T-cell (primary cell): ENCODE measurements at regions not wholly inside any gene's neighbourhood (a gene's known extent, or its start where the extent isn't known, plus 50 kb on each side); places are given as distances from the start of the nearest gene placed in this dataset.
A peak's percentile ranks its signal among the peaks of the same experiment; 100 is the strongest.
"Not testable (repeated sequence)": the region's sequence is repeated elsewhere in the genome, so short reads cannot be mapped to it uniquely, and the experiment has no call there.

Experiments
- ATAC-seq, 4 experiments: fragments of 200-7000 bp in 3 of 4; fragments of 150-1000 bp in 1 of 4; cut with Tn5 transposase; replicated peaks in 1 of 4; 1 replicate in 3 of 4; 2 replicates in 1 of 4; pipeline ENCODE4 v1.10.0; 2021; ENCODE audit warnings: moderate library complexity in 3 of 4, mild to moderate bottlenecking in 2 of 4, moderate number of reproducible peaks in 1 of 4
- CTCF ChIA-PET, 2 donors: fragments of 300-600 bp; sonication (Branson Sonifier 250); formaldehyde crosslinking; loops; one replicate each; lab custom pipeline; 2022; ENCODE audit warnings: antibody characterized with exemption in 2 of 2; lab: Charles Lee
- POLR2A ChIA-PET, 2 donors: fragments of 300-600 bp; sonication (Branson Sonifier 250); formaldehyde crosslinking; loops; one replicate each; lab custom pipeline; 2022; ENCODE audit warnings: antibody characterized with exemption in 2 of 2; lab: Charles Lee
- DNase-seq, 35 experiments: peaks; one replicate each; pipeline versions ENCODE4 v3.0.0 to v3.0.0-alpha.2; 2013 to 2023
- H3K27ac ChIP-seq: one replicate; pipeline ENCODE4 v1.5.1; 2013; ENCODE audit warnings: low read length
- H3K27me3 ChIP-seq, 2 experiments: replicated peaks in 1 of 2; 1 replicate in 1 of 2; 2 replicates in 1 of 2; pipeline versions ENCODE4 v1.6.1 to v1.7.0; 2013; ENCODE audit warnings: low read length in 1 of 2, mixed read lengths in 1 of 2; ENCODE audit not compliant: control insufficient read depth in 2 of 2, insufficient read depth in 2 of 2; ENCODE audit errors: extremely low read depth in 1 of 2
- H3K36me3 ChIP-seq, 2 donors: 1 replicate in 1 of 2; 2 replicates in 1 of 2; pipeline versions ENCODE4 v1.6.1 to v1.7.0; 2013; ENCODE audit warnings: low read length in 1 of 2; ENCODE audit not compliant: control insufficient read depth in 2 of 2, insufficient read depth in 1 of 2; ENCODE audit errors: extremely low read depth in 1 of 2
- H3K4me1 ChIP-seq, 2 experiments: 1 replicate in 1 of 2; 2 replicates in 1 of 2; pipeline versions ENCODE4 v1.6.1 to v1.7.0; 2013; ENCODE audit warnings: low read length in 2 of 2, mixed read lengths in 1 of 2; ENCODE audit not compliant: insufficient read depth in 2 of 2, control insufficient read depth in 1 of 2; ENCODE audit errors: extremely low read depth in 1 of 2
- H3K4me3 ChIP-seq, 2 donors: 1 replicate in 1 of 2; 2 replicates in 1 of 2; pipeline versions ENCODE4 v1.5.1 to v1.7.0; 2013; ENCODE audit warnings: mild to moderate bottlenecking in 2 of 2, low read length in 1 of 2, moderate library complexity in 1 of 2; ENCODE audit not compliant: control insufficient read depth in 1 of 2; ENCODE audit errors: extremely low read depth in 1 of 2
- H3K9me3 ChIP-seq: 2 replicates; pipeline ENCODE4 v1.7.0; 2013
- H3K27ac Mint-ChIP-seq, 2 donors: one replicate each; pipeline ENCODE4 v1.8.0; 2020 to 2021; ENCODE audit warnings: mild to moderate bottlenecking in 2 of 2, mixed read lengths in 2 of 2
- H3K27me3 Mint-ChIP-seq, 2 donors: one replicate each; pipeline ENCODE4 v1.8.0; 2021 to 2022; ENCODE audit warnings: mixed read lengths in 2 of 2
- H3K36me3 Mint-ChIP-seq: one replicate; pipeline ENCODE4 v1.8.0; 2021; ENCODE audit warnings: mixed read lengths
- H3K4me1 Mint-ChIP-seq, 3 donors: one replicate each; pipeline ENCODE4 v1.8.0; 2020 to 2022; ENCODE audit warnings: mixed read lengths in 3 of 3, mild to moderate bottlenecking in 1 of 3
- H3K4me3 Mint-ChIP-seq, 3 donors: one replicate each; pipeline ENCODE4 v1.8.0; 2020 to 2022; ENCODE audit warnings: mild to moderate bottlenecking in 3 of 3, mixed read lengths in 3 of 3, moderate library complexity in 3 of 3
- H3K9me3 Mint-ChIP-seq, 3 donors: one replicate each; pipeline ENCODE4 v1.8.0; 2020 to 2022; ENCODE audit warnings: mixed read lengths in 3 of 3
- WGBS: methylation state at CpG from one replicate; pipeline ENCODE4 v1.1.5; 2013; ENCODE audit warnings: missing lambda C conversion rate; ENCODE audit not compliant: insufficient coverage; 5-methylcytosine and 5-hydroxymethylcytosine counted together

DNA sequence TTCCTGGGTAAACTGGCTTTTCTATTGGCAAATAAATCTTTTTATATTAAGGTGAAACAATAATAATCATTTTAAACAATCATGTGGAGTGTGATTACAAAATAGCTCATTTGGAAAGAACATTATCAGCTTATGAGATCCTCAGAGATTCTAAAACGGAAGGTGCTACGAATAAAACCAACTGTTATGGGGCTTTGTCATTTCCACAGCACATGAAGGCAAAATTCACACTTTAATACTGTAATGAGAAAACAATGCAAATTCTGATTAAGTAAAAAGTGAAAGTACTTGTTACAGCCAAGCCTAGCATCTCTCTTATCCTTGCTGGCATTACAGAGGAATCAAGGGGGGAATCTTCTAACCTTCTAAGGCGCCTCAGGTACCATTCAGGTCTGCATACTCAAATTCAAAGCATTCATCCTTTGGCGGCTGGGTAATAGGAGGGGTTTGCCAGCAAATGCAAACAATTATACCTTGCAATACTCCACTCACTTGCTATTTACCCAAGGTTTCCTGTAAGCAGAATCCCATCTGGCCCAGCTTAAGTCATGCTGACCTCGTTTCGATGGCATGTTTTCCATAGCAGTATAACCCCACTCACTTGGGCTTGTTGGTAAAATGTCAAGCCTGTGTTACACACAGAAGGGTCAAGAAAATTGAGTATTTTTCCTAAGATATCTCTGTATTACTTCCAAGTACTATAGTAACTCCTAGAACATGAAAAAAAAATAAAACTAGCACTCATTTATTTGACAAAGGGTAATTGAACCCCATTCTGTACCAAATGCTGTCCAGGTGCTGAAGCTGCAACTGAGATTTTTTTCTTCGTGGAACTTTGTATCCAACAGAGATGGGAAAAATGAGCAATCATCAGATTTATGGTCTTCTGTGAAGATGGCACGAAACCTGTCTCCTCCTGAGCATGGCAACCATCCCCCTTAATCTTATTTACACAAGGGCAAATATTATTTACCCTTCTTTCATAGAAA lies 183.7 kb upstream of the LMCD1 start:
- CTCF ChIA-PET: interaction anchor here (1.3 to 1.7 kb wide), 5 partner anchors 16 to 105 kb away, joined by 3 to 5 read pairs (median 4); no protein-coding TSS in a partner anchor
- POLR2A ChIA-PET: no interaction called here

DNA sequence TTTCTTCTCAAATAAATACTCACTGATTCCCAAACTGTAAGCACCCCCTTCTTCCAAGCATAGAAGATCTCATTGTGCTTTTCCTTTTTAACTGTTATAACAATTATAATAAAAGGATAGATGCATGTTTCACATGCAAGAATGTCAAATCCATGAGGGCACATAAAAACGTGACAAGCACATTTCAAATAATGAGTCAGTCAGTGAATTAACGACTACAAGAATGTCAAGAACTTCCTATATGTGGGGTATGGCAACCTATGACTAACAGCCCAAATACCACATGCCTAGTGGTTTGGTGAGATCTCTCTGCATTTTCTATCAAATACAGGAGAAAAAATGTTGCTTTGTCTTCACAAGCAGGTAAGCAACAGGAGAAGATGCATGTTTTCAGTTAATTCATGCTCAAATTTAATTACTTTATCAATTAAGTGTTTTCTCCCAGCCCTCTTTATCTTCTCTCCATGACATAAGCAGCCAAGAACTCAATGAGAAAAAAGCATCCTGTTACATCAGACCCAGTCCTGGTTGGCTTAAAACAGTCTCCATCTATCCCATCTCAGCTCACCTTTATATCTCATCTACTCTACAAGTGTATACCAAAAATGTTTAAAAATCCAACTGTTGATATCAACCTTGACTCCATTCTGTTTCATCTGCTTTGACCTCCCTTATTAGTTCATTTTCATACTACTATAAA lies 181.5 kb upstream of the LMCD1 start:
- no peaks in the 10 kb centered on the region for H3K9me3 ChIP-seq
- H3K27me3 Mint-ChIP-seq: no peaks in the 10 kb centered on the region
- H3K9me3 Mint-ChIP-seq: no peaks in the 10 kb centered on the region
- H3K4me3 Mint-ChIP-seq: no peak overlapping the region
- no peaks in the 10 kb centered on the region for H3K27me3 ChIP-seq
- no peak overlapping the region for H3K4me3 ChIP-seq
- no peaks in the 10 kb centered on the region for H3K36me3 Mint-ChIP-seq
- H3K36me3 ChIP-seq: no peaks in the 10 kb centered on the region
- no peak overlapping the region for H3K27ac ChIP-seq
- H3K4me1 Mint-ChIP-seq: peaks cover 0 to 5% (median 4%) of the 10 kb centered on the region in 3 donors
- no CpG with 5 or more reads among the region's 2 CpGs for WGBS
- H3K4me1 ChIP-seq: peaks cover 0 to 4% of the 10 kb centered on the region in 2 experiments
- ChIA-PET CTCF (interaction anchor here in 1 of 2 donors (1.7 kb wide), 1 partner anchor 103 kb away, joined by 5 read pairs; no protein-coding TSS in a partner anchor), POLR2A (no interaction called here)
- H3K27ac Mint-ChIP-seq: no peak overlapping the region
- DNase-seq (no peak), ATAC-seq (no peak)

More for the DNA sequence above, 183.7 kb upstream of the LMCD1 start:
- Histone ChIP-seq H3K27me3 (no peaks in the 10 kb centered on the region), H3K9me3 (no peaks in the 10 kb centered on the region), H3K4me3 (no peak overlapping the region), H3K27ac (no peak overlapping the region), H3K4me1 (no peaks in the 10 kb centered on the region), H3K36me3 (no peaks in the 10 kb centered on the region)
- no peak overlapping the region for H3K4me3 Mint-ChIP-seq
- WGBS: no CpG with 5 or more reads among the region's 8 CpGs
- no peak overlapping the region for H3K27ac Mint-ChIP-seq
- H3K36me3 Mint-ChIP-seq: no peaks in the 10 kb centered on the region
- ATAC-seq: no peak
- DNase-seq: no peak
- H3K27me3 Mint-ChIP-seq: no peaks in the 10 kb centered on the region
- no peaks in the 10 kb centered on the region for H3K9me3 Mint-ChIP-seq
- no peaks in the 10 kb centered on the region for H3K4me1 Mint-ChIP-seq

DNA sequence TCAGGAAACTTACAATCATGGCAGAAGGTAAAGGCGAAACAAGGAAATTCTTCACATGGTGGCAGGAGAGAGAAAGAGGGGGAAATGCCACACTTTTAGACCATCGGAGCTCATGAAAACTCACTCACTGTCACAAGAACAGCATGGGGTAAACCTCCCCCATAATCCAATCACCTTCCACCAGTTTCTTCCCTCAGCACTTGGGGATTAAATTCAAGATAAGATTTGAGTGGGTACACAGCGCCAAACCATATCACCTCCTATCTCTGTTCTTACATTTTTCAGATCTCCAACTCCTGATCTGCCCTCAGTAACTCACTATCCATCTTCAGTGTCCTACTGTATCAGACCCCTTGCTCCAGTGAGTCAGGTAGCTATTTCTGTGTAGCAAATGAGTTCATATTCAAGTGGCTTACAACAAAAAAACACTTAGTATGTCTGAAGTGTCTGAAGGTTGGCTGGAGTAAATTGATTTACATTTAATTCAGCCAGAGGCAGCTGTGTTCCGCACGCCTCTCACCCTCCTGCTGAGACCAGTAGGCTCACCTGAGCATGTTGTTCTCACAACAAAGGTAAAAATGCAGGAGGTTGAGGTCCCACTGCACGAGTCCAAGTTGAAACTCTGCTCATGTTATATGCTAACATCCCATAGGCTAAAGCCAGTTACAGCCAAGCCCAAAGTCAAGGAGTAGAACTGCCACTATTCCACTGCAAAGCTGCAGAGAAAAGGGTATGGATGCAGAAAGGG lies 180.7 kb upstream of the LMCD1 start:
- Histone ChIP-seq H3K27me3 (no peaks in the 10 kb centered on the region), H3K4me3 (no peak overlapping the region), H3K4me1 (peaks cover 0 to 4% of the 10 kb centered on the region in 2 experiments), H3K36me3 (no peaks in the 10 kb centered on the region), H3K9me3 (no peaks in the 10 kb centered on the region), H3K27ac (no peak overlapping the region)
- ATAC-seq: no peak
- no peak overlapping the region for H3K4me3 Mint-ChIP-seq
- POLR2A ChIA-PET: no interaction called here
- H3K9me3 Mint-ChIP-seq: no peaks in the 10 kb centered on the region
- WGBS: 83% methylated on average over 2 of the region's 6 CpGs
- H3K4me1 Mint-ChIP-seq: peaks cover 0 to 5% (median 4%) of the 10 kb centered on the region in 3 donors
- CTCF ChIA-PET: no interaction called here
- DNase-seq: no peak
- no peak overlapping the region for H3K27ac Mint-ChIP-seq
- no peaks in the 10 kb centered on the region for H3K36me3 Mint-ChIP-seq
- no peaks in the 10 kb centered on the region for H3K27me3 Mint-ChIP-seq

DNA sequence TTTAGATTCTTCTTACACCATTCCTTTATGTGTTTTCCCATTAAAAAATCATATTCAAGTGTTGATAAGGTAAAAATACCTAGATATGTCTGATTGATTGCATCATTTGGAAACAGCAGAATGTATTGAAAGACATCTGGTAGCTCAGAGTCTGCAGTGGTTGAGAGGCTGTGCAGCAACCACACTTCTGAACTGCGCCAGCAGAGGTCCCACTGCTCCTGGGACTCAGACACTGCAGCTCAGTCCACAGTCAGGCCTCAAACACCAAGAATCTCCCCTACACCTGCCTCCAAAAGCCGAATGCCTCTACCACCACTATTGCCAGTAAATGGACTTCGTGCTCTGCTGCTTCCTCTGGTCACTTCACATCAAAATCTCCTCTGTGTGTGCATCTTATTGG lies 176.9 kb upstream of the LMCD1 start:
- Mint-ChIP-seq H3K4me3 (no peak overlapping the region), H3K27ac (no peak overlapping the region), H3K27me3 (no peaks in the 10 kb centered on the region), H3K9me3 (no peaks in the 10 kb centered on the region), H3K4me1 (peaks cover 17 to 24% (median 24%) of the 10 kb centered on the region in 3 donors), H3K36me3 (no peaks in the 10 kb centered on the region)
- Histone ChIP-seq H3K27me3 (no peaks in the 10 kb centered on the region), H3K4me3 (no peak overlapping the region), H3K27ac (no peak overlapping the region), H3K9me3 (no peaks in the 10 kb centered on the region), H3K4me1 (peaks cover 0 to 10% of the 10 kb centered on the region in 2 experiments), H3K36me3 (no peaks in the 10 kb centered on the region)
- DNase-seq (peak in 34 of 35 experiments; percentile 8 to 76 (median 51)), ATAC-seq (peak; percentile 60 to 88 (median 76))
- ChIA-PET POLR2A (no interaction called here), CTCF (interaction anchor here (0.6 to 7.5 kb wide), 17 partner anchors 9 to 177 kb away, joined by 3 to 232 read pairs (median 3); partner anchors contain the start of gene LMCD1 (in 1 of the 2))
- 60% methylated on average over 1 of the region's 3 CpGs for WGBS

DNA sequence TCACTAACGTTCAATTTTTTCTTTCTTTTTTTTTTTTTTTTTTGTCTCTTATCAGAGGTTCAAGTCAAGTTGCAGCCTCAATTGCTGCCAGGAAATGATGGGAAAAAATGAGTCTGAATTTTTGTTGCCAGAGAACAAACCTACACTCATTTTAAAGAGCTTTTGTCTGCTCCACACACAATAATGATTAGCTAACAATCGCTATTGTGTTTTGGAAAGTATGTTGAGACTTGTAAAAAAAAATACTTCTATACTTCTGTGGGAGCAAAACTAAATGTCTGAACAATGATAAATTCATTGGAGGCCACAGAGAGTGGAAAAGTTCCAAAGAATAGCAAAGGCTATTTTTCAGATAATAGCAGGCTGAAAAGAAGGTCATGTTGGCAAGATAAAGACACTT lies 176.3 kb upstream of the LMCD1 start:
- Histone ChIP-seq H3K4me3 (no peak overlapping the region), H3K36me3 (no peaks in the 10 kb centered on the region), H3K27me3 (no peaks in the 10 kb centered on the region), H3K9me3 (no peaks in the 10 kb centered on the region), H3K4me1 (peaks cover 0 to 10% of the 10 kb centered on the region in 2 experiments), H3K27ac (no peak overlapping the region)
- Mint-ChIP-seq H3K27me3 (no peaks in the 10 kb centered on the region), H3K36me3 (no peaks in the 10 kb centered on the region), H3K4me1 (peaks cover 19 to 27% (median 27%) of the 10 kb centered on the region in 3 donors), H3K9me3 (no peaks in the 10 kb centered on the region), H3K4me3 (no peak overlapping the region), H3K27ac (no peak overlapping the region)
- ChIA-PET POLR2A (no interaction called here), CTCF (interaction anchor here (0.7 to 7.5 kb wide), 13 partner anchors 13 to 514 kb away, joined by 3 to 232 read pairs (median 4); no protein-coding TSS in a partner anchor)
- DNase-seq (no peak), ATAC-seq (no peak)
- no CpG with 5 or more reads among the region's 2 CpGs for WGBS

DNA sequence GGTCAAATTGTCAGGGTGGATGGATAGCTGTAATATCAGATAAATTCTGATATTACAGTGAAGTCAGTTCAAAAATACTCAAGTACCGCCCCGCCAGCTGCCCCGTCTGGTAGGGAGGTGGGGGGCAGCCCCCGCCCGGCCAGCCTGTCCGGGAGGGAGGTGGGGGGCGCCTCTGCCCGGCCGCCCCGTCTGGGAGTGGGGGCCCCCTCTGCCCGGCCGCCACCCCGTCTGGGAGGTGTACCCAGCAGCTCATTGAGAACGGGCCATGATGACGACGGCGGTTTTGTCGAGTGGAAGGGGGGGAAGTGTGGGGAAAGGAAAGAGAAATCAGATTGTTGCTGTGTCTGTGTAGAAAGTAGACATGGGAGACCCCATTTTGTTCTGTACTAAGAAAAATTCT lies 175.8 kb upstream of the LMCD1 start:
- CTCF ChIA-PET: interaction anchor here (0.6 to 7.5 kb wide), 8 partner anchors 16 to 514 kb away, joined by 3 to 232 read pairs (median 10); no protein-coding TSS in a partner anchor
- H3K27me3 Mint-ChIP-seq, H3K4me1 ChIP-seq, H3K36me3 ChIP-seq, H3K4me3 ChIP-seq, H3K9me3 Mint-ChIP-seq, H3K4me3 Mint-ChIP-seq, H3K36me3 Mint-ChIP-seq, H3K9me3 ChIP-seq, H3K27ac Mint-ChIP-seq, H3K27me3 ChIP-seq, H3K27ac ChIP-seq, POLR2A ChIA-PET, DNase-seq, ATAC-seq: not testable (repeated sequence)
- 100% methylated on average over 2 of the region's 18 CpGs for WGBS
- peaks cover 19 to 27% (median 27%) of the 10 kb centered on the region in 3 donors for H3K4me1 Mint-ChIP-seq
